A549 (cell line): ENCODE measurements at regions not wholly inside any gene's neighbourhood (a gene's known extent, or its start where the extent isn't known, plus 50 kb on each side); places are given as distances from the start of the nearest gene placed in this dataset.

Experiments
- ATAC-seq, 2 experiments: fragments of 200-7000 bp in 1 of 2; fragments of >200 bp in 1 of 2; cut with Nextera tagmentation in 1 of 2; cut with Tn5 transposase in 1 of 2; 3 replicates each; pipeline versions ENCODE4 v1.8.0 to v1.9.1; 2018 to 2020; ENCODE audit warnings: mild to moderate bottlenecking in 1 of 2, moderate library complexity in 1 of 2
- CTCF ChIA-PET: fragments of 300-600 bp; sonication (Branson Sonifier 250); formaldehyde crosslinking; extraction: SDS; loops from one replicate; lab custom pipeline; 2021; ENCODE audit warnings: antibody characterized with exemption, inconsistent platforms; lab: Yijun Ruan, JAX
- POLR2A ChIA-PET: fragments of 350-600 bp; formaldehyde crosslinking; extraction: SDS; loops from one replicate; lab custom pipeline; 2021; ENCODE audit warnings: antibody characterized with exemption, inconsistent platforms; lab: Yijun Ruan, JAX
- DNase-seq, 2 experiments: peaks; one replicate each; pipeline versions ENCODE4 v3.0.0 to v3.0.0-alpha.2; 2011 to 2016; ENCODE audit warnings: low read depth in 1 of 2, low spot score in 1 of 2
- FAIRE-seq: peaks from 2 replicates; lab custom pipeline; 2011; peaks lifted over from hg19 to GRCh38; lab: Jason Lieb, UNC
- H3K27ac ChIP-seq, 2 experiments: fragments of >200 bp; sonication (Bioruptor Twin); formaldehyde crosslinking; 3 replicates each; pipeline ENCODE4 v1.5.1; 2016 to 2017
- H3K4me1 ChIP-seq: fragments of >200 bp; sonication (Bioruptor Twin); formaldehyde crosslinking; 3 replicates; pipeline ENCODE4 v1.6.1; 2016
- H3K4me2 ChIP-seq: fragments of >200 bp; sonication (Bioruptor Twin); formaldehyde crosslinking; 3 replicates; pipeline ENCODE4 v1.6.1; 2016
- H3K4me3 ChIP-seq: fragments of >200 bp; sonication (Bioruptor Twin); formaldehyde crosslinking; 3 replicates; pipeline ENCODE4 v1.5.1; 2016
- H3K9me3 ChIP-seq: fragments of >200 bp; sonication (Bioruptor Twin); formaldehyde crosslinking; 3 replicates; pipeline ENCODE4 v1.6.1; 2016
- ATOH8 ChIP-seq: fragments of 250-450 bp; sonication (Bioruptor Pico); IDR thresholded peaks from 2 replicates; pipeline ENCODE4 v1.5.0; 2020; ENCODE audit warnings: low read depth, mild to moderate bottlenecking, moderate library complexity
- BHLHE40 ChIP-seq: IDR thresholded peaks from 2 replicates; pipeline ENCODE4 v1.6.1; 2012; ENCODE audit warnings: low read depth, low read length, inconsistent platforms
- EHMT2 ChIP-seq: fragments of 200-600 bp; sonication (generic); IDR thresholded peaks from 2 replicates; pipeline ENCODE4 v1.6.1; 2016; ENCODE audit warnings: antibody characterized with exemption, low read depth, mild to moderate bottlenecking, moderate library complexity
- ELK1 ChIP-seq: fragments of 150-350 bp; IDR thresholded peaks from 2 replicates; pipeline ENCODE4 v1.6.1; 2014; ENCODE audit warnings: low read depth, mild to moderate bottlenecking, low read length
- ESRRA ChIP-seq: fragments of 150-350 bp; IDR thresholded peaks from 2 replicates; pipeline ENCODE4 v1.6.1; 2014; ENCODE audit warnings: mild to moderate bottlenecking, low read length, borderline replicate concordance
- FOSL2 ChIP-seq, 2 experiments: fragments of 450-650 bp in 1 of 2; fragments of >200 bp in 1 of 2; sonication (Bioruptor Twin) in 1 of 2; formaldehyde crosslinking; IDR thresholded peaks; 2 replicates each; pipeline versions ENCODE4 v1.5.0 to v1.6.1; 2016 to 2020; ENCODE audit warnings: mild to moderate bottlenecking in 1 of 2, moderate library complexity in 1 of 2
- GATA3 ChIP-seq: IDR thresholded peaks from 2 replicates; pipeline ENCODE4 v1.6.1; 2012; ENCODE audit warnings: borderline replicate concordance
- HES2 ChIP-seq: fragments of >200 bp; sonication (Bioruptor Twin); formaldehyde crosslinking; IDR thresholded peaks from 2 replicates; pipeline ENCODE4 v1.6.1; 2016
- HEYL ChIP-seq: fragments of 250-450 bp; sonication (Bioruptor Pico); IDR thresholded peaks from 2 replicates; pipeline ENCODE4 v1.8.0; 2021; ENCODE audit warnings: mild to moderate bottlenecking, moderate library complexity
- HOXA7 ChIP-seq: fragments of 250-450 bp; sonication (Bioruptor Pico); IDR thresholded peaks from 2 replicates; pipeline ENCODE4 v1.5.0; 2020; ENCODE audit warnings: mild to moderate bottlenecking, moderate library complexity
- JUN ChIP-seq, 2 experiments: fragments of >200 bp; sonication (Bioruptor Twin); formaldehyde crosslinking; IDR thresholded peaks; 2 replicates in 1 of 2; 3 replicates in 1 of 2; pipeline ENCODE4 v1.6.1; 2016 to 2017
- JUNB ChIP-seq: fragments of >200 bp; sonication (Bioruptor Twin); formaldehyde crosslinking; IDR thresholded peaks from 2 replicates; pipeline ENCODE4 v1.6.1; 2016
- NFE2L2 ChIP-seq: fragments of 150-350 bp; conservative IDR thresholded peaks from 2 replicates; pipeline ENCODE4 v1.6.1; 2014; ENCODE audit warnings: low read length
- POLR2AphosphoS2 ChIP-seq: conservative IDR thresholded peaks from 2 replicates; pipeline ENCODE4 v1.6.1; 2012; ENCODE audit warnings: low read length, improper control_type of control experiment, inconsistent platforms
- REST ChIP-seq: fragments of 200-600 bp; sonication (generic); IDR thresholded peaks from 2 replicates; pipeline ENCODE4 v1.6.1; 2016; ENCODE audit warnings: antibody characterized with exemption, mild to moderate bottlenecking, moderate library complexity
- RFX5 ChIP-seq: fragments of 450-650 bp; IDR thresholded peaks from 2 replicates; pipeline ENCODE4 v1.7.1; 2014; ENCODE audit warnings: antibody characterized with exemption, mild to moderate bottlenecking, moderate library complexity
- TFCP2L1 ChIP-seq: fragments of 250-450 bp; sonication (Bioruptor Pico); IDR thresholded peaks from 2 replicates; pipeline ENCODE4 v1.5.0; 2021; ENCODE audit warnings: mild to moderate bottlenecking
- ZC3H11A ChIP-seq: fragments of 450-650 bp; IDR thresholded peaks from 2 replicates; pipeline ENCODE4 v1.6.1; 2014; ENCODE audit warnings: antibody characterized with exemption, mild to moderate bottlenecking
- WGBS: methylation state at CpG from one replicate; pipeline ENCODE4 v1.1.6; 2017; ENCODE audit errors: missing lambda C conversion rate; 5-methylcytosine and 5-hydroxymethylcytosine counted together
- TF ChIP-seq, protein P1 (sequence below): fragments of 450-650 bp; IDR thresholded peaks from 2 replicates; pipeline ENCODE4 v1.6.1; 2014; ENCODE audit warnings: antibody characterized with exemption
- TF ChIP-seq, protein P2 (sequence below): IDR thresholded peaks from 2 replicates; pipeline ENCODE4 v1.6.1; 2012

GRCh38 chr22:26983311-26983710, 325.9 kb downstream of the MIAT start:
- no peak for DNase-seq

GRCh38 chr22:26985206-26985605, 327.8 kb downstream of the MIAT start:
- ChIA-PET POLR2A (no interaction called here), CTCF (no interaction called here)
- Histone ChIP-seq H3K4me3 (no peak overlapping the region), H3K9me3 (no peaks in the 10 kb centered on the region), H3K4me1 (no peaks in the 10 kb centered on the region), H3K4me2 (no peak overlapping the region), H3K27ac (no peak overlapping the region)
- ATAC-seq (no peak), DNase-seq (no peak), FAIRE-seq (no peak)
- no peak for TF ChIP-seq ATOH8 (CRISPR knock-in tag)
- no peak for TF ChIP-seq EHMT2
- TF ChIP-seq ZC3H11A: no peak
- no peak for TF ChIP-seq GATA3
- 89% methylated on average over 2 of the region's 2 CpGs for WGBS

More at GRCh38 chr22:26983311-26983710, 325.9 kb downstream of the MIAT start:
- TF ChIP-seq NFE2L2 (no peak), JUNB (no peak), JUN (IDR thresholded peaks at IDR 0.05) (no peak), ELK1 (no peak), GATA3 (no peak), ZC3H11A (no peak), BHLHE40 (no peak), HES2 (no peak), TFCP2L1 (CRISPR knock-in tag) (no peak), HEYL (CRISPR knock-in tag) (no peak), ESRRA (no peak), REST (no peak), FOSL2 (IDR thresholded peaks at IDR 0.05) (no peak), FOSL2 (CRISPR knock-in tag; IDR thresholded peaks at IDR 0.05) (no peak), HOXA7 (CRISPR knock-in tag) (no peak), POLR2AphosphoS2 (no peak), RFX5 (no peak)
- TF ChIP-seq, protein P1, sequence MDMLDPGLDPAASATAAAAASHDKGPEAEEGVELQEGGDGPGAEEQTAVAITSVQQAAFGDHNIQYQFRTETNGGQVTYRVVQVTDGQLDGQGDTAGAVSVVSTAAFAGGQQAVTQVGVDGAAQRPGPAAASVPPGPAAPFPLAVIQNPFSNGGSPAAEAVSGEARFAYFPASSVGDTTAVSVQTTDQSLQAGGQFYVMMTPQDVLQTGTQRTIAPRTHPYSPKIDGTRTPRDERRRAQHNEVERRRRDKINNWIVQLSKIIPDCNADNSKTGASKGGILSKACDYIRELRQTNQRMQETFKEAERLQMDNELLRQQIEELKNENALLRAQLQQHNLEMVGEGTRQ: no peak
- TF ChIP-seq, protein P2, sequence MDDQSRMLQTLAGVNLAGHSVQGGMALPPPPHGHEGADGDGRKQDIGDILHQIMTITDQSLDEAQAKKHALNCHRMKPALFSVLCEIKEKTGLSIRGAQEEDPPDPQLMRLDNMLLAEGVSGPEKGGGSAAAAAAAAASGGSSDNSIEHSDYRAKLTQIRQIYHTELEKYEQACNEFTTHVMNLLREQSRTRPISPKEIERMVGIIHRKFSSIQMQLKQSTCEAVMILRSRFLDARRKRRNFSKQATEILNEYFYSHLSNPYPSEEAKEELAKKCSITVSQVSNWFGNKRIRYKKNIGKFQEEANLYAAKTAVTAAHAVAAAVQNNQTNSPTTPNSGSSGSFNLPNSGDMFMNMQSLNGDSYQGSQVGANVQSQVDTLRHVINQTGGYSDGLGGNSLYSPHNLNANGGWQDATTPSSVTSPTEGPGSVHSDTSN: no peak
- Histone ChIP-seq H3K9me3 (no peaks in the 10 kb centered on the region), H3K4me2 (no peak overlapping the region), H3K4me1 (no peaks in the 10 kb centered on the region), H3K27ac (no peak overlapping the region), H3K4me3 (no peak overlapping the region)
- ATAC-seq: no peak
- no peak for FAIRE-seq
- CTCF ChIA-PET: interaction anchor here (0.5 to 1.2 kb wide), 4 partner anchors 10 to 1962 kb away, joined by 3 read pairs; no protein-coding TSS in a partner anchor
- WGBS: 13% methylated on average over 1 of the region's 1 CpG
- POLR2A ChIA-PET: no interaction called here
